B cell (primary cell): ENCODE measurements at regions not wholly inside any gene's neighbourhood (a gene's known extent, or its start where the extent isn't known, plus 50 kb on each side); places are given as distances from the start of the nearest gene placed in this dataset.

Experiments
- ATAC-seq: fragments of 200-7000 bp; cut with Tn5 transposase; one replicate; pipeline ENCODE4 v1.10.0; 2021; ENCODE audit warnings: low read depth, mild to moderate bottlenecking, moderate number of reproducible peaks, moderate library complexity
- CTCF ChIA-PET: fragments of 350-600 bp; sonication (Branson Sonifier 250); formaldehyde crosslinking; loops from one replicate; lab custom pipeline; 2021; ENCODE audit warnings: antibody characterized with exemption, inconsistent platforms; lab: Charles Lee
- POLR2A ChIA-PET: fragments of 350-600 bp; sonication (Branson Sonifier 250); formaldehyde crosslinking; loops from one replicate; lab custom pipeline; 2021; ENCODE audit warnings: antibody characterized with exemption; lab: Charles Lee
- DNase-seq: peaks from one replicate; pipeline ENCODE4 v3.0.0; 2013
- H2AFZ ChIP-seq: 2 replicates; pipeline ENCODE4 v1.6.1; 2012; ENCODE audit warnings: mild to moderate bottlenecking, low read depth, low read length; ENCODE audit not compliant: insufficient read depth, poor library complexity, severe bottlenecking
- H3K27ac ChIP-seq, 2 donors: 1 replicate in 1 of 2; 2 replicates in 1 of 2; pipeline ENCODE4 v1.5.1; 2012 to 2013; ENCODE audit warnings: low read length in 2 of 2, mild to moderate bottlenecking in 2 of 2, moderate library complexity in 1 of 2
- H3K27me3 ChIP-seq, 4 experiments: fragments of 200-600 bp in 1 of 4; sonication (generic) in 1 of 4; replicated peaks in 1 of 4; 1 replicate in 2 of 4; 2 replicates in 2 of 4; pipeline versions ENCODE4 v1.6.1 to v1.7.0; 2013 to 2016; ENCODE audit warnings: low read length in 3 of 4, mild to moderate bottlenecking in 2 of 4, mixed read lengths in 1 of 4, moderate library complexity in 1 of 4; ENCODE audit not compliant: insufficient read depth in 4 of 4, control insufficient read depth in 3 of 4; ENCODE audit errors: control extremely low read depth in 1 of 4
- H3K36me3 ChIP-seq, 2 experiments: replicated peaks in 1 of 2; 1 replicate in 1 of 2; 2 replicates in 1 of 2; pipeline versions ENCODE4 v1.6.1 to v1.7.1; 2013; ENCODE audit warnings: low read length in 1 of 2; ENCODE audit not compliant: insufficient read depth in 2 of 2, control insufficient read depth in 1 of 2; ENCODE audit errors: control extremely low read depth in 1 of 2, extremely low read depth in 1 of 2
- H3K4me1 ChIP-seq, 2 donors: fragments of 200-600 bp in 1 of 2; sonication (generic) in 1 of 2; 1 replicate in 1 of 2; 2 replicates in 1 of 2; pipeline versions ENCODE4 v1.5.1 to v1.6.1; 2013 to 2017; ENCODE audit warnings: low read length in 2 of 2; ENCODE audit not compliant: control insufficient read depth in 2 of 2, insufficient read depth in 2 of 2
- H3K4me2 ChIP-seq: replicated peaks from 2 replicates; pipeline ENCODE3; 2012; ENCODE audit warnings: mild to moderate bottlenecking, low read depth, low read length; ENCODE audit not compliant: poor library complexity, severe bottlenecking
- H3K4me3 ChIP-seq, 5 experiments: fragments of 200-600 bp in 1 of 5; sonication (generic) in 1 of 5; 1 replicate in 3 of 5; 2 replicates in 2 of 5; pipeline versions ENCODE4 v1.5.1 to v1.7.0; 2011 to 2016; ENCODE audit warnings: low read length in 4 of 5, mild to moderate bottlenecking in 4 of 5, low read depth in 2 of 5, control low read depth in 1 of 5, moderate library complexity in 1 of 5; ENCODE audit not compliant: insufficient read depth in 1 of 5; ENCODE audit errors: control extremely low read depth in 1 of 5, extremely low read depth in 1 of 5
- H3K79me2 ChIP-seq: fragments of 200-600 bp; sonication (generic); one replicate; pipeline ENCODE4 v1.6.0; 2016; ENCODE audit warnings: low read length; ENCODE audit not compliant: control insufficient read depth, insufficient read depth
- H3K9ac ChIP-seq: fragments of 200-600 bp; sonication (generic); 2 replicates; pipeline ENCODE4 v1.6.1; 2017; ENCODE audit warnings: mild to moderate bottlenecking, low read length, moderate library complexity
- H3K9me3 ChIP-seq, 3 donors: one replicate each; pipeline versions ENCODE4 v1.6.1 to v1.7.1; 2013; ENCODE audit warnings: low read length in 2 of 3; ENCODE audit not compliant: control insufficient read depth in 2 of 3, insufficient read depth in 1 of 3; ENCODE audit errors: control extremely low read depth in 1 of 3
- H4K20me1 ChIP-seq: 2 replicates; pipeline ENCODE4 v1.6.0; 2012; ENCODE audit warnings: mild to moderate bottlenecking, low read length; ENCODE audit not compliant: insufficient read depth, control insufficient read depth, poor library complexity, severe bottlenecking
- H3K27ac Mint-ChIP-seq: one replicate; pipeline ENCODE4 v1.8.0; 2021; ENCODE audit warnings: mixed read lengths
- H3K27me3 Mint-ChIP-seq: one replicate; pipeline ENCODE4 v1.8.0; 2021; ENCODE audit warnings: mixed read lengths
- H3K4me1 Mint-ChIP-seq: one replicate; pipeline ENCODE4 v1.8.0; 2021; ENCODE audit warnings: mixed read lengths
- H3K4me3 Mint-ChIP-seq: one replicate; pipeline ENCODE4 v1.8.0; 2021; ENCODE audit warnings: mixed read lengths
- H3K9me3 Mint-ChIP-seq: one replicate; pipeline ENCODE4 v1.8.0; 2022; ENCODE audit warnings: mixed read lengths; ENCODE audit not compliant: insufficient read depth
- EZH2 ChIP-seq: IDR thresholded peaks from 2 replicates; pipeline ENCODE4 v1.6.1; 2012; ENCODE audit warnings: borderline replicate concordance, low read depth, mild to moderate bottlenecking, moderate library complexity, low read length; ENCODE audit not compliant: insufficient read depth, poor library complexity, severe bottlenecking
- WGBS: methylation state at CpG from one replicate; pipeline ENCODE4 v1.1.5; 2013; ENCODE audit warnings: missing lambda C conversion rate; ENCODE audit not compliant: insufficient coverage; 5-methylcytosine and 5-hydroxymethylcytosine counted together
- intact Hi-C: fragments of 100-400 bp; cut with micrococcal nuclease; formaldehyde crosslinking; loops from one replicate; pipeline ENCODE4 v1.10.0; 2022
- TF ChIP-seq, protein P1 (sequence below): fragments of 200-600 bp; IDR thresholded peaks from one replicate; pipeline ENCODE4 v1.8.0; 2022; ENCODE audit warnings: antibody characterized with exemption, mild to moderate bottlenecking

DNA sequence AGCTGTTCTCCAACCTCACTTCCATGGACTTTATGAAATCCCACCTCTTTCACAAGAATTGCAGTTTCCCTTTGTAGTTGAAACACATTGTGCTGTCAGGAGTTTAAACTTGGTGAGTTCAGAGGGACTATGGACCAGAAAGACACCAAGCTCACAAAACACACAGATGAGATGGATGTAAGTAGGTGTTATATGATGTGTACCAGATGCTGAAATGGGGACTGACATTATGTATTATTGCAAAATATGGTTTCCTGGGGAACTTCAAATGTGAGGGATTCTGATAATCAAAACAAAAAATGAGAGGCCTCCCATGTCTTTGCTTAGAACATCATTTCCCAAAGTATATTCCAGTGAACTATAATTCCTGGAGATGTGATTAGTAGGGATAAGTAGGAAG is 401.1 kb upstream of the ARID1B start:
- DNase-seq (no peak), ATAC-seq (no peak)
- TF ChIP-seq, protein P1, sequence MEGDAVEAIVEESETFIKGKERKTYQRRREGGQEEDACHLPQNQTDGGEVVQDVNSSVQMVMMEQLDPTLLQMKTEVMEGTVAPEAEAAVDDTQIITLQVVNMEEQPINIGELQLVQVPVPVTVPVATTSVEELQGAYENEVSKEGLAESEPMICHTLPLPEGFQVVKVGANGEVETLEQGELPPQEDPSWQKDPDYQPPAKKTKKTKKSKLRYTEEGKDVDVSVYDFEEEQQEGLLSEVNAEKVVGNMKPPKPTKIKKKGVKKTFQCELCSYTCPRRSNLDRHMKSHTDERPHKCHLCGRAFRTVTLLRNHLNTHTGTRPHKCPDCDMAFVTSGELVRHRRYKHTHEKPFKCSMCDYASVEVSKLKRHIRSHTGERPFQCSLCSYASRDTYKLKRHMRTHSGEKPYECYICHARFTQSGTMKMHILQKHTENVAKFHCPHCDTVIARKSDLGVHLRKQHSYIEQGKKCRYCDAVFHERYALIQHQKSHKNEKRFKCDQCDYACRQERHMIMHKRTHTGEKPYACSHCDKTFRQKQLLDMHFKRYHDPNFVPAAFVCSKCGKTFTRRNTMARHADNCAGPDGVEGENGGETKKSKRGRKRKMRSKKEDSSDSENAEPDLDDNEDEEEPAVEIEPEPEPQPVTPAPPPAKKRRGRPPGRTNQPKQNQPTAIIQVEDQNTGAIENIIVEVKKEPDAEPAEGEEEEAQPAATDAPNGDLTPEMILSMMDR: no peak
- no peak for TF ChIP-seq EZH2
- no peak overlapping the region for H3K4me3 Mint-ChIP-seq
- H3K4me3 ChIP-seq: no peak overlapping the region
- POLR2A ChIA-PET: no interaction called here
- H3K9me3 Mint-ChIP-seq: no peaks in the 10 kb centered on the region
- H3K27ac Mint-ChIP-seq: no peak overlapping the region
- no peak overlapping the region for H3K4me2 ChIP-seq
- H3K4me1 Mint-ChIP-seq: peaks cover 12% of the 10 kb centered on the region
- H3K79me2 ChIP-seq: no peaks in the 10 kb centered on the region
- no peaks in the 10 kb centered on the region for H3K27me3 Mint-ChIP-seq
- H3K27me3 ChIP-seq: no peaks in the 10 kb centered on the region
- CTCF ChIA-PET: no interaction called here
- H3K9me3 ChIP-seq: no peaks in the 10 kb centered on the region
- no peak overlapping the region for H2AFZ ChIP-seq
- H3K9ac ChIP-seq: no peak overlapping the region
- no peaks in the 10 kb centered on the region for H3K4me1 ChIP-seq
- H3K27ac ChIP-seq: no peak overlapping the region
- H4K20me1 ChIP-seq: no peaks in the 10 kb centered on the region
- no peaks in the 10 kb centered on the region for H3K36me3 ChIP-seq
- intact Hi-C loops: loop anchor here (5.0 kb wide), 1 partner anchor 896 kb away; no protein-coding TSS in a partner anchor

DNA sequence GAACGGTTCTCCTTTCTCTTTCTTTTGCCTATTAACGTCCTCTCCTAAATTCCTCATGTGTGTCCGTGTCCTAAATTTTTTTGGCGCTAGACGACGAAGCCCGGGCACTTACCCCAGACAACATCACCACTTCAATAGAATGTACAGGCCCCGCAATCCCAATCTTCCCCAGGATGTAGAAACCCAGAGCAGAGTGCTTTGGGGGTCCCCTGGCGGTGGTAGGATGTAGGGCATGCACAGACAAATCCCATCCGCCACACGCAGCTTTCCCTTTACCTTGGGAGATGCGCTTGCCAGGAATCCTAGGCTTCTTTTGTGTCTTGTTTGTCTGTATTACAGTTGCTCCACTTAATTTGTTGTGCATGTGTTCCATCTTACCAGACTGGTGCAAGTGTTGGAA is 417.3 kb upstream of the ARID1B start:
- no peak overlapping the region for H3K27ac ChIP-seq
- no peak overlapping the region for H3K27ac Mint-ChIP-seq
- no peaks in the 10 kb centered on the region for H3K79me2 ChIP-seq
- POLR2A ChIA-PET: no interaction called here
- H3K4me1 ChIP-seq: peaks cover 0 to 6% of the 10 kb centered on the region in 2 donors
- no peak overlapping the region for H3K4me2 ChIP-seq
- H3K9me3 ChIP-seq: peaks cover 0 to 10% (median 0%) of the 10 kb centered on the region in 3 donors
- H3K4me3 Mint-ChIP-seq: no peak overlapping the region
- no peak overlapping the region for H2AFZ ChIP-seq
- no peaks in the 10 kb centered on the region for H3K36me3 ChIP-seq
- CTCF ChIA-PET: no interaction called here
- H3K27me3 ChIP-seq: no peaks in the 10 kb centered on the region
- TF ChIP-seq EZH2: no peak
- TF ChIP-seq, protein P1: no peak
- WGBS: 96% methylated on average over 12 of the region's 12 CpGs
- H3K9me3 Mint-ChIP-seq: peaks cover 4% of the 10 kb centered on the region
- no peak overlapping the region for H3K4me3 ChIP-seq
- H3K4me1 Mint-ChIP-seq: peaks cover 12% of the 10 kb centered on the region
- no peak for ATAC-seq
- H3K27me3 Mint-ChIP-seq: peaks cover 7% of the 10 kb centered on the region
- no peaks in the 10 kb centered on the region for H4K20me1 ChIP-seq
- no peak overlapping the region for H3K9ac ChIP-seq
- DNase-seq: no peak
- intact Hi-C loops: no loop called here
